T-helper 17 cell (primary cell): ENCODE measurements at regions not wholly inside any gene's neighbourhood (a gene's known extent, or its start where the extent isn't known, plus 50 kb on each side); places are given as distances from the start of the nearest gene placed in this dataset.

ENCODE experiments used
- ATAC-seq: fragments of 150-1000 bp; cut with Tn5 transposase; 2 replicates; pipeline ENCODE4 v1.10.0; 2021; ENCODE audit warnings: mild to moderate bottlenecking, moderate library complexity
- DNase-seq, 3 donors: peaks; one replicate each; pipeline versions ENCODE4 v3.0.0 to v3.0.0-alpha.2; 2020 to 2021
- H3K9me3 ChIP-seq: one replicate; pipeline ENCODE4 v1.7.0; 2013; ENCODE audit warnings: low read length, mild to moderate bottlenecking; ENCODE audit not compliant: control insufficient read depth, poor library complexity, severe bottlenecking
- H3K27ac Mint-ChIP-seq: one replicate; pipeline ENCODE4 v1.8.0; 2022; ENCODE audit warnings: mild to moderate bottlenecking, moderate library complexity, mixed read lengths
- H3K27me3 Mint-ChIP-seq: one replicate; pipeline ENCODE4 v1.8.0; 2022; ENCODE audit warnings: mixed read lengths
- H3K36me3 Mint-ChIP-seq: one replicate; pipeline ENCODE4 v1.8.0; 2022; ENCODE audit warnings: low read depth, mixed read lengths
- H3K4me1 Mint-ChIP-seq: one replicate; pipeline ENCODE4 v1.8.0; 2022; ENCODE audit warnings: mild to moderate bottlenecking, mixed read lengths
- H3K4me3 Mint-ChIP-seq: one replicate; pipeline ENCODE4 v1.8.0; 2022; ENCODE audit warnings: mild to moderate bottlenecking, moderate library complexity, mixed read lengths

GRCh38 chr1:55472115-55472514, 257.0 kb upstream of the USP24 start:
- H3K4me3 Mint-ChIP-seq: no peak overlapping the region
- DNase-seq (no peak), ATAC-seq (no peak)
- no peaks in the 10 kb centered on the region for H3K36me3 Mint-ChIP-seq
- H3K27ac Mint-ChIP-seq: no peak overlapping the region
- no peaks in the 10 kb centered on the region for H3K4me1 Mint-ChIP-seq
- no peaks in the 10 kb centered on the region for H3K9me3 ChIP-seq
- peaks cover 29% of the 10 kb centered on the region for H3K27me3 Mint-ChIP-seq

- DNase-seq (no peak), ATAC-seq (no peak)
- no peaks in the 10 kb centered on the region for H3K4me1 Mint-ChIP-seq
- H3K27me3 Mint-ChIP-seq: peaks cover 10% of the 10 kb centered on the region
- no peak overlapping the region for H3K4me3 Mint-ChIP-seq
- no peak overlapping the region for H3K27ac Mint-ChIP-seq
- H3K9me3 ChIP-seq: no peaks in the 10 kb centered on the region
- H3K36me3 Mint-ChIP-seq: no peaks in the 10 kb centered on the region
Measured at GRCh38 chr1:55468142-55468795, 253.1 kb upstream of the USP24 start.

- Mint-ChIP-seq H3K4me1 (no peaks in the 10 kb centered on the region), H3K27ac (no peak overlapping the region), H3K36me3 (no peaks in the 10 kb centered on the region), H3K27me3 (no peaks in the 10 kb centered on the region), H3K4me3 (no peak overlapping the region)
- DNase-seq (no peak), ATAC-seq (no peak)
- H3K9me3 ChIP-seq: no peaks in the 10 kb centered on the region
Measured at GRCh38 chr1:55466921-55467320, 251.8 kb upstream of the USP24 start.

GRCh38 chr1:55466373-55466772, 251.2 kb upstream of the USP24 start:
- Mint-ChIP-seq H3K4me3 (no peak overlapping the region), H3K27me3 (no peaks in the 10 kb centered on the region), H3K36me3 (no peaks in the 10 kb centered on the region), H3K4me1 (no peaks in the 10 kb centered on the region), H3K27ac (no peak overlapping the region)
- ATAC-seq (no peak), DNase-seq (no peak)
- H3K9me3 ChIP-seq: no peaks in the 10 kb centered on the region

GRCh38 chr1:55464550-55464949, 249.4 kb upstream of the USP24 start:
- Mint-ChIP-seq H3K4me1 (no peaks in the 10 kb centered on the region), H3K36me3 (no peaks in the 10 kb centered on the region), H3K27ac (no peak overlapping the region), H3K4me3 (no peak overlapping the region), H3K27me3 (no peaks in the 10 kb centered on the region)
- ATAC-seq: no peak
- no peak for DNase-seq
- H3K9me3 ChIP-seq: no peaks in the 10 kb centered on the region

- H3K27me3 Mint-ChIP-seq: no peaks in the 10 kb centered on the region
- H3K9me3 ChIP-seq: no peaks in the 10 kb centered on the region
- H3K4me3 Mint-ChIP-seq: no peak overlapping the region
- H3K36me3 Mint-ChIP-seq: no peaks in the 10 kb centered on the region
- ATAC-seq: no peak
- no peak for DNase-seq
- H3K27ac Mint-ChIP-seq: no peak overlapping the region
- no peaks in the 10 kb centered on the region for H3K4me1 Mint-ChIP-seq
Measured at GRCh38 chr1:55463814-55464475, 248.8 kb upstream of the USP24 start.

- ATAC-seq (no peak), DNase-seq (no peak)
- H3K27me3 Mint-ChIP-seq: peaks cover 6% of the 10 kb centered on the region
- no peaks in the 10 kb centered on the region for H3K9me3 ChIP-seq
- H3K4me3 Mint-ChIP-seq: no peak overlapping the region
- no peak overlapping the region for H3K27ac Mint-ChIP-seq
- no peaks in the 10 kb centered on the region for H3K4me1 Mint-ChIP-seq
- H3K36me3 Mint-ChIP-seq: no peaks in the 10 kb centered on the region
Measured at GRCh38 chr1:55457874-55458273, 242.7 kb upstream of the USP24 start.

- Mint-ChIP-seq H3K27ac (no peak overlapping the region), H3K36me3 (no peaks in the 10 kb centered on the region), H3K27me3 (peaks cover 6% of the 10 kb centered on the region), H3K4me1 (no peaks in the 10 kb centered on the region), H3K4me3 (no peak overlapping the region)
- H3K9me3 ChIP-seq: no peaks in the 10 kb centered on the region
- ATAC-seq (no peak), DNase-seq (no peak)
Measured at GRCh38 chr1:55456971-55457370, 241.8 kb upstream of the USP24 start.

GRCh38 chr1:55448261-55448660, 233.1 kb upstream of the USP24 start:
- ATAC-seq: no peak
- Mint-ChIP-seq H3K27me3 (peaks cover 33% of the 10 kb centered on the region), H3K4me1 (peaks cover 2% of the 10 kb centered on the region), H3K27ac (no peak overlapping the region), H3K4me3 (no peak overlapping the region), H3K36me3 (no peaks in the 10 kb centered on the region)
- no peaks in the 10 kb centered on the region for H3K9me3 ChIP-seq
- DNase-seq: no peak

GRCh38 chr1:55447488-55447887, 232.3 kb upstream of the USP24 start:
- H3K9me3 ChIP-seq: no peaks in the 10 kb centered on the region
- Mint-ChIP-seq H3K4me1 (peaks cover 2% of the 10 kb centered on the region), H3K27ac (no peak overlapping the region), H3K36me3 (no peaks in the 10 kb centered on the region), H3K4me3 (no peak overlapping the region), H3K27me3 (peaks cover 37% of the 10 kb centered on the region)
- ATAC-seq (no peak), DNase-seq (no peak)

- Mint-ChIP-seq H3K4me1 (peaks cover 2% of the 10 kb centered on the region), H3K36me3 (no peaks in the 10 kb centered on the region), H3K27ac (no peak overlapping the region), H3K27me3 (peaks cover 37% of the 10 kb centered on the region), H3K4me3 (no peak overlapping the region)
- ATAC-seq (no peak), DNase-seq (no peak)
- H3K9me3 ChIP-seq: no peaks in the 10 kb centered on the region
Measured at GRCh38 chr1:55446351-55446750, 231.2 kb upstream of the USP24 start.

GRCh38 chr1:55445416-55445815, 230.3 kb upstream of the USP24 start:
- no peak for ATAC-seq

GRCh38 chr1:55444667-55445066, 229.5 kb upstream of the USP24 start:
- DNase-seq (no peak), ATAC-seq (no peak)
- H3K27me3 Mint-ChIP-seq: peaks cover 36% of the 10 kb centered on the region
- H3K4me3 Mint-ChIP-seq: no peak overlapping the region
- H3K4me1 Mint-ChIP-seq: peaks cover under 1% of the 10 kb centered on the region
- no peaks in the 10 kb centered on the region for H3K36me3 Mint-ChIP-seq
- no peak overlapping the region for H3K27ac Mint-ChIP-seq
- H3K9me3 ChIP-seq: no peaks in the 10 kb centered on the region

More at GRCh38 chr1:55445416-55445815, 230.3 kb upstream of the USP24 start:
- H3K9me3 ChIP-seq: no peaks in the 10 kb centered on the region
- no peak for DNase-seq
- H3K36me3 Mint-ChIP-seq: no peaks in the 10 kb centered on the region
- no peak overlapping the region for H3K27ac Mint-ChIP-seq
- peaks cover 37% of the 10 kb centered on the region for H3K27me3 Mint-ChIP-seq
- H3K4me3 Mint-ChIP-seq: no peak overlapping the region
- H3K4me1 Mint-ChIP-seq: peaks cover 2% of the 10 kb centered on the region
